Esophagus muscularis mucosa (tissue), 4 donors: ENCODE measurements at regions not wholly inside any gene's neighbourhood (a gene's known extent, or its start where the extent isn't known, plus 50 kb on each side); places are given as distances from the start of the nearest gene placed in this dataset.
"Not testable (repeated sequence)": the region's sequence is repeated elsewhere in the genome, so short reads cannot be mapped to it uniquely, and the experiment has no call there.

Experiments
- DNase-seq: peaks from one replicate; pipeline ENCODE4 v3.0.0-alpha.2; 2017; ENCODE audit errors: extremely low spot score
- H3K27ac ChIP-seq, 4 donors: fragments of 200-600 bp; sonication (generic); replicated peaks in 1 of 4; 1 replicate in 3 of 4; 2 replicates in 1 of 4; pipeline ENCODE4 v1.5.1; 2016 to 2019; ENCODE audit warnings: mild to moderate bottlenecking in 1 of 4
- H3K27me3 ChIP-seq, 4 donors: fragments of 200-600 bp; sonication (generic); one replicate each; pipeline versions ENCODE4 v1.5.1 to v1.6.0; 2016 to 2019
- H3K36me3 ChIP-seq, 4 donors: fragments of 200-600 bp; sonication (generic); one replicate each; pipeline ENCODE4 v1.5.1; 2016 to 2019
- H3K4me1 ChIP-seq, 4 donors: fragments of 200-600 bp; sonication (generic); one replicate each; pipeline ENCODE4 v1.5.1; 2016 to 2019
- H3K4me3 ChIP-seq, 4 donors: fragments of 200-600 bp; sonication (generic); 1 replicate in 2 of 4; 2 replicates in 2 of 4; pipeline ENCODE4 v1.5.1; 2016 to 2019; ENCODE audit warnings: mild to moderate bottlenecking in 4 of 4, moderate library complexity in 1 of 4
- H3K9me3 ChIP-seq, 4 donors: fragments of 200-600 bp; sonication (generic); 1 replicate in 3 of 4; 2 replicates in 1 of 4; pipeline ENCODE4 v1.5.1; 2016 to 2019
- WGBS: methylation state at CpG from one replicate; pipeline ENCODE4 v1.1.5; 2018; 5-methylcytosine and 5-hydroxymethylcytosine counted together
- intact Hi-C: fragments of 100-400 bp; cut with DNase I; formaldehyde crosslinking; loops from one replicate; pipeline ENCODE4 v1.15.1; 2023

GRCh38 chr21:6545288-6545687 is 3976.1 kb upstream of the TPTE start:
- H3K4me1 ChIP-seq, H3K4me3 ChIP-seq, H3K9me3 ChIP-seq, H3K36me3 ChIP-seq, H3K27ac ChIP-seq, H3K27me3 ChIP-seq, DNase-seq, intact Hi-C loops: not testable (repeated sequence)
- no CpG with 5 or more reads among the region's 33 CpGs for WGBS

- H3K36me3 ChIP-seq, DNase-seq, H3K27ac ChIP-seq, H3K4me1 ChIP-seq, H3K9me3 ChIP-seq, H3K27me3 ChIP-seq, H3K4me3 ChIP-seq, intact Hi-C loops: not testable (repeated sequence)
- WGBS = no CpG with 5 or more reads among the region's 23 CpGs
Observed at GRCh38 chr21:6551045-6551444, 3970.3 kb upstream of the TPTE start.

GRCh38 chr21:6553505-6554376 is 3967.6 kb upstream of the TPTE start:
- intact Hi-C loops, H3K27me3 ChIP-seq, H3K4me1 ChIP-seq, H3K9me3 ChIP-seq, H3K36me3 ChIP-seq, H3K4me3 ChIP-seq, H3K27ac ChIP-seq, DNase-seq: not testable (repeated sequence)
- no CpG with 5 or more reads among the region's 24 CpGs for WGBS

GRCh38 chr21:6554377-6554864 is 3967.0 kb upstream of the TPTE start:
- DNase-seq, H3K27me3 ChIP-seq, H3K9me3 ChIP-seq, H3K36me3 ChIP-seq, H3K4me1 ChIP-seq, H3K4me3 ChIP-seq, H3K27ac ChIP-seq, intact Hi-C loops: not testable (repeated sequence)
- WGBS = no CpG with 5 or more reads among the region's 9 CpGs

GRCh38 chr21:6556516-6556915 is 3964.9 kb upstream of the TPTE start:
- H3K27me3 ChIP-seq, H3K4me3 ChIP-seq, DNase-seq, H3K36me3 ChIP-seq, intact Hi-C loops, H3K27ac ChIP-seq, H3K9me3 ChIP-seq, H3K4me1 ChIP-seq: not testable (repeated sequence)
- no CpG with 5 or more reads among the region's 3 CpGs for WGBS

GRCh38 chr21:6557415-6557814 is 3964.0 kb upstream of the TPTE start:
- DNase-seq, H3K4me1 ChIP-seq, H3K4me3 ChIP-seq, intact Hi-C loops, H3K27me3 ChIP-seq, H3K27ac ChIP-seq, H3K36me3 ChIP-seq, H3K9me3 ChIP-seq: not testable (repeated sequence)
- no CpG with 5 or more reads among the region's 14 CpGs for WGBS

GRCh38 chr21:6561168-6561567 is 3960.2 kb upstream of the TPTE start:
- DNase-seq, H3K4me3 ChIP-seq, H3K4me1 ChIP-seq, H3K36me3 ChIP-seq, H3K9me3 ChIP-seq, H3K27me3 ChIP-seq, intact Hi-C loops, H3K27ac ChIP-seq: not testable (repeated sequence)
- WGBS = no CpG with 5 or more reads among the region's 10 CpGs

GRCh38 chr21:6561578-6561977 is 3959.8 kb upstream of the TPTE start:
- H3K4me1 ChIP-seq, H3K27me3 ChIP-seq, H3K36me3 ChIP-seq, H3K4me3 ChIP-seq, H3K27ac ChIP-seq, H3K9me3 ChIP-seq, DNase-seq, intact Hi-C loops: not testable (repeated sequence)
- WGBS = no CpG with 5 or more reads among the region's 9 CpGs

- H3K9me3 ChIP-seq, H3K4me3 ChIP-seq, DNase-seq, H3K27me3 ChIP-seq, H3K36me3 ChIP-seq, intact Hi-C loops, H3K27ac ChIP-seq, H3K4me1 ChIP-seq: not testable (repeated sequence)
- no CpG with 5 or more reads among the region's 44 CpGs for WGBS
Observed at GRCh38 chr21:6564543-6565166, 3956.7 kb upstream of the TPTE start.

GRCh38 chr21:6565190-6566094 is 3955.9 kb upstream of the TPTE start:
- 28% methylated on average over 10 of the region's 17 CpGs for WGBS
- not testable (repeated sequence) for H3K27ac ChIP-seq

GRCh38 chr21:6567542-6567941 is 3953.8 kb upstream of the TPTE start:
- H3K27me3 ChIP-seq, H3K4me3 ChIP-seq, DNase-seq, H3K9me3 ChIP-seq, H3K36me3 ChIP-seq, H3K27ac ChIP-seq, H3K4me1 ChIP-seq, intact Hi-C loops: not testable (repeated sequence)
- no CpG with 5 or more reads among the region's 5 CpGs for WGBS

More at GRCh38 chr21:6565190-6566094, 3955.9 kb upstream of the TPTE start:
- H3K4me1 ChIP-seq, DNase-seq, H3K9me3 ChIP-seq, intact Hi-C loops, H3K27me3 ChIP-seq, H3K36me3 ChIP-seq, H3K4me3 ChIP-seq: not testable (repeated sequence)

- H3K27ac ChIP-seq, DNase-seq, H3K9me3 ChIP-seq, H3K4me3 ChIP-seq, intact Hi-C loops, H3K4me1 ChIP-seq, H3K27me3 ChIP-seq, H3K36me3 ChIP-seq: not testable (repeated sequence)
- no CpG with 5 or more reads among the region's 16 CpGs for whole genome bisulfite sequencing
Observed at GRCh38 chr21:6569152-6569551, 3952.2 kb upstream of the TPTE start.
